Keratinocyte (primary cell): ENCODE measurements at regions not wholly inside any gene's neighbourhood (a gene's known extent, or its start where the extent isn't known, plus 50 kb on each side); places are given as distances from the start of the nearest gene placed in this dataset.
A peak's percentile ranks its signal among the peaks of the same experiment; 100 is the strongest.

Experiments
- DNase-seq: peaks from one replicate; pipeline ENCODE4 v3.0.0-alpha.2; 2011; ENCODE audit warnings: low read depth, missing footprints, low spot score
- FAIRE-seq: peaks from 2 replicates; lab custom pipeline; 2011; peaks lifted over from hg19 to GRCh38; lab: Jason Lieb, UNC
- H2AFZ ChIP-seq: 2 replicates; pipeline ENCODE4 v1.6.0; 2012; ENCODE audit warnings: low read length, control low read depth, inconsistent platforms; ENCODE audit not compliant: control insufficient read depth
- H3K27ac ChIP-seq: 2 replicates; pipeline ENCODE4 v1.5.1; 2011; ENCODE audit warnings: low read length; ENCODE audit not compliant: control insufficient read depth, insufficient read depth
- H3K27me3 ChIP-seq: 3 replicates; pipeline ENCODE4 v1.6.0; 2011; ENCODE audit warnings: low read length; ENCODE audit not compliant: control insufficient read depth, insufficient read depth; ENCODE audit errors: extremely low read depth
- H3K36me3 ChIP-seq, 2 experiments: 2 replicates in 1 of 2; 3 replicates in 1 of 2; pipeline ENCODE4 v1.5.1; 2011; ENCODE audit warnings: low read length in 2 of 2, mild to moderate bottlenecking in 1 of 2; ENCODE audit not compliant: control insufficient read depth in 2 of 2, insufficient read depth in 2 of 2; ENCODE audit errors: extremely low read depth in 1 of 2
- H3K4me1 ChIP-seq: 3 replicates; pipeline ENCODE4 v1.5.1; 2011; ENCODE audit warnings: low read length; ENCODE audit not compliant: control insufficient read depth, insufficient read depth; ENCODE audit errors: extremely low read depth
- H3K4me2 ChIP-seq: 3 replicates; pipeline ENCODE4 v1.6.0; 2011; ENCODE audit warnings: low read depth, low read length; ENCODE audit not compliant: control insufficient read depth, insufficient read depth; ENCODE audit errors: extremely low read depth
- H3K4me3 ChIP-seq, 3 experiments: fragments of 200-600 bp in 1 of 3; sonication (generic) in 1 of 3; 2 replicates in 2 of 3; 3 replicates in 1 of 3; pipeline ENCODE4 v1.5.1; 2011 to 2016; ENCODE audit warnings: low read length in 3 of 3, mild to moderate bottlenecking in 3 of 3, control low read depth in 2 of 3, inconsistent platforms in 1 of 3, low read depth in 1 of 3, mixed read lengths in 1 of 3, mixed run types in 1 of 3, moderate library complexity in 1 of 3; ENCODE audit not compliant: control insufficient read depth in 2 of 3, insufficient read depth in 2 of 3; ENCODE audit errors: extremely low read depth in 1 of 3
- H3K79me2 ChIP-seq: 2 replicates; pipeline ENCODE4 v1.6.0; 2012; ENCODE audit warnings: low read length; ENCODE audit not compliant: control insufficient read depth, insufficient read depth
- H3K9ac ChIP-seq: 3 replicates; pipeline ENCODE4 v1.6.0; 2011; ENCODE audit warnings: low read length; ENCODE audit not compliant: control insufficient read depth, insufficient read depth; ENCODE audit errors: extremely low read depth
- H3K9me1 ChIP-seq: 3 replicates; pipeline ENCODE4 v1.6.0; 2011; ENCODE audit warnings: low read length; ENCODE audit not compliant: control insufficient read depth, insufficient read depth; ENCODE audit errors: extremely low read depth
- H3K9me3 ChIP-seq: 2 replicates; pipeline ENCODE4 v1.5.1; 2012; ENCODE audit warnings: low read depth, low read length; ENCODE audit not compliant: control insufficient read depth
- H4K20me1 ChIP-seq: 3 replicates; pipeline ENCODE4 v1.6.0; 2011; ENCODE audit warnings: low read length; ENCODE audit not compliant: control insufficient read depth, insufficient read depth; ENCODE audit errors: extremely low read depth
- EZH2 ChIP-seq: IDR thresholded peaks from one replicate; pipeline ENCODE4 v1.6.1; 2012; ENCODE audit warnings: inconsistent platforms, mild to moderate bottlenecking, low read length, moderate library complexity
- dilution Hi-C: fragments of 300-500 bp; cut with MboI; formaldehyde crosslinking; loops from one replicate; pipeline ENCODE4 v1.7.0; 2020; ENCODE audit warnings: low sequenced_read_pairs; ENCODE audit not compliant: extremely low pct_ligation_motif_present
- TF ChIP-seq, protein P1 (sequence below), 3 experiments: IDR thresholded peaks in 1 of 3; conservative IDR thresholded peaks in 1 of 3; optimal IDR thresholded peaks in 1 of 3; 2 replicates in 2 of 3; 3 replicates in 1 of 3; pipeline versions ENCODE3 to v1.5.1; 2011; ENCODE audit warnings: low read length in 3 of 3, mild to moderate bottlenecking in 3 of 3, moderate library complexity in 2 of 3, control low read depth in 1 of 3, inconsistent platforms in 1 of 3; ENCODE audit not compliant: insufficient read depth in 2 of 3; ENCODE audit errors: extremely low read depth in 1 of 3

DNA sequence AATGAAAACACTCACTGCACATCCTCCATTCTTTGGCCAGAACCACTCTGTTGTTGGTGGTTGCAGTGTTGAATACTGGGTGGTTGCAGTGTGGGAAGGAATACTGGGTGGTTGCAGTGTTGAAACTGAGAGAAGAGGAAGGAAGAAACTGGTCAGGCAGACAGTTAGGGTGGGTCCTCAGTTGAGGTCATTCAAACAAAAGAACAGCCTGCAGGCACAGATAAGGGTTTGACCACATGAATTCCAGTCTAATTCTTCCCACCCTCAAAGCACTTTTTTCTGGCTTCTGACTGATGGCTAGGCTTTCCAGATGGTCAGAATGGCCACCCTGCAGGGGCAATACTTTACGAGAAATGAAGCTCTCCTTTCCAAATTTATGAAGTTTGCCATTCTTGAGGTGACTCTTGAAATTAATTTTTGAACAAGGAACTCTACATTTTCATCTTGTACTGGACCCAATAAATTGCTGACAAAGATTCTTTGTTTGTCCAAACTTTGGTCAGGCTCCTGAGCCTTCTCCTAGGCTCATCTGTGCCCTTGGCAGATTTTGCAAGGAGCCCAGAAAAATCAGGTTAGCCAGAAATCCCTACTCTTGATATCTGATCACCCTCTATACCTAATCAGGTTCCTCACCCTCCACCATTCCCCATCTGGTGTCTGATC, 596.6 kb upstream of the CDH5 start:
- H3K9me1 ChIP-seq, result no peaks in the 10 kb centered on the region
- DNase-seq (no peak), FAIRE-seq (no peak)
- H3K9me3 ChIP-seq, result peaks cover 18% of the 10 kb centered on the region
- no peaks in the 10 kb centered on the region for H3K36me3 ChIP-seq
- H3K27me3 ChIP-seq, result no peaks in the 10 kb centered on the region
- H3K27ac ChIP-seq, result no peak overlapping the region
- dilution Hi-C loops, result no loop called here
- no peak overlapping the region for H3K9ac ChIP-seq
- H2AFZ ChIP-seq, result no peak overlapping the region
- H4K20me1 ChIP-seq, result no peaks in the 10 kb centered on the region
- H3K4me2 ChIP-seq, result no peak overlapping the region
- H3K79me2 ChIP-seq, result no peaks in the 10 kb centered on the region
- peaks cover 3% of the 10 kb centered on the region for H3K4me1 ChIP-seq
- H3K4me3 ChIP-seq, result no peak overlapping the region
- no peak for TF ChIP-seq EZH2
- TF ChIP-seq, protein P1, sequence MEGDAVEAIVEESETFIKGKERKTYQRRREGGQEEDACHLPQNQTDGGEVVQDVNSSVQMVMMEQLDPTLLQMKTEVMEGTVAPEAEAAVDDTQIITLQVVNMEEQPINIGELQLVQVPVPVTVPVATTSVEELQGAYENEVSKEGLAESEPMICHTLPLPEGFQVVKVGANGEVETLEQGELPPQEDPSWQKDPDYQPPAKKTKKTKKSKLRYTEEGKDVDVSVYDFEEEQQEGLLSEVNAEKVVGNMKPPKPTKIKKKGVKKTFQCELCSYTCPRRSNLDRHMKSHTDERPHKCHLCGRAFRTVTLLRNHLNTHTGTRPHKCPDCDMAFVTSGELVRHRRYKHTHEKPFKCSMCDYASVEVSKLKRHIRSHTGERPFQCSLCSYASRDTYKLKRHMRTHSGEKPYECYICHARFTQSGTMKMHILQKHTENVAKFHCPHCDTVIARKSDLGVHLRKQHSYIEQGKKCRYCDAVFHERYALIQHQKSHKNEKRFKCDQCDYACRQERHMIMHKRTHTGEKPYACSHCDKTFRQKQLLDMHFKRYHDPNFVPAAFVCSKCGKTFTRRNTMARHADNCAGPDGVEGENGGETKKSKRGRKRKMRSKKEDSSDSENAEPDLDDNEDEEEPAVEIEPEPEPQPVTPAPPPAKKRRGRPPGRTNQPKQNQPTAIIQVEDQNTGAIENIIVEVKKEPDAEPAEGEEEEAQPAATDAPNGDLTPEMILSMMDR (optimal IDR thresholded peaks at IDR 0.05 in 1 of 3, IDR thresholded peaks at IDR 0.05 in 1 of 3, conservative IDR thresholded peaks at IDR 0.05 in 1 of 3; ENCODE audit: extremely low read depth in 1 of 3, insufficient read depth in 2 of 3, low read length in 3 of 3), result no peak

DNA sequence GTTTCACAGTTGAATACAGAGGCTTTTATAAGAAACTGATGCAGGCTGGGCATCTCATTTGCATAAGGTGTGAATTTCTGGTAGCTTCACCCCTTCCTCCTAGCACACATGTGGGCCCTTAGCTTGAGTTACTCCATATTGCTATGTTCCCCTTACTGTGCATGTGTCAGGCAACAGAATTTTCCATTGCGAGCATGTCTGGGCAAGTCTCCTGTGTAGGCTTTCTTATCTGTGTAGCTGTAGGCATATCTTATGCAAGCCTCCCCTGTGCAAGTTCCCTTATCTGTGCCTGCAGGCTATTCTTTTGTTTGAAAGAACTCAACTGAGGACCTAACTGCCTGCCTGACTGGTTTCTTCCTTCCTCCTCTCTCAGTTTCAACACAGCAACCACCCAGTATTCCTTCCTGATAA, 597.4 kb upstream of the CDH5 start:
- FAIRE-seq (peak; percentile 76), DNase-seq (peak; percentile 85)
- H3K27ac ChIP-seq, result no peak overlapping the region
- no peaks in the 10 kb centered on the region for H3K9me1 ChIP-seq
- H3K9ac ChIP-seq, result no peak overlapping the region
- TF ChIP-seq, protein P1 (optimal IDR thresholded peaks at IDR 0.05 in 1 of 3, IDR thresholded peaks at IDR 0.05 in 1 of 3, conservative IDR thresholded peaks at IDR 0.05 in 1 of 3; ENCODE audit: extremely low read depth in 1 of 3, insufficient read depth in 2 of 3, low read length in 3 of 3), result no peak
- no peak for TF ChIP-seq EZH2
- H3K36me3 ChIP-seq, result no peaks in the 10 kb centered on the region
- no peaks in the 10 kb centered on the region for H4K20me1 ChIP-seq
- dilution Hi-C loops, result no loop called here
- peaks cover 18% of the 10 kb centered on the region for H3K9me3 ChIP-seq
- H3K27me3 ChIP-seq, result no peaks in the 10 kb centered on the region
- no peak overlapping the region for H3K4me2 ChIP-seq
- no peak overlapping the region for H2AFZ ChIP-seq
- no peak overlapping the region for H3K4me3 ChIP-seq
- no peaks in the 10 kb centered on the region for H3K79me2 ChIP-seq
- peaks cover 3% of the 10 kb centered on the region for H3K4me1 ChIP-seq
